GM12873 (cell line): ENCODE measurements at regions not wholly inside any gene's neighbourhood (a gene's known extent, or its start where the extent isn't known, plus 50 kb on each side); places are given as distances from the start of the nearest gene placed in this dataset.

Experiments used
- TF ChIP-seq, protein P1 (sequence below): IDR thresholded peaks from 2 replicates; pipeline ENCODE4 v1.5.1; 2012; ENCODE audit warnings: low read depth, mild to moderate bottlenecking, moderate library complexity, low read length, control low read depth; ENCODE audit not compliant: insufficient read depth; ENCODE audit errors: missing control alignments

DNA sequence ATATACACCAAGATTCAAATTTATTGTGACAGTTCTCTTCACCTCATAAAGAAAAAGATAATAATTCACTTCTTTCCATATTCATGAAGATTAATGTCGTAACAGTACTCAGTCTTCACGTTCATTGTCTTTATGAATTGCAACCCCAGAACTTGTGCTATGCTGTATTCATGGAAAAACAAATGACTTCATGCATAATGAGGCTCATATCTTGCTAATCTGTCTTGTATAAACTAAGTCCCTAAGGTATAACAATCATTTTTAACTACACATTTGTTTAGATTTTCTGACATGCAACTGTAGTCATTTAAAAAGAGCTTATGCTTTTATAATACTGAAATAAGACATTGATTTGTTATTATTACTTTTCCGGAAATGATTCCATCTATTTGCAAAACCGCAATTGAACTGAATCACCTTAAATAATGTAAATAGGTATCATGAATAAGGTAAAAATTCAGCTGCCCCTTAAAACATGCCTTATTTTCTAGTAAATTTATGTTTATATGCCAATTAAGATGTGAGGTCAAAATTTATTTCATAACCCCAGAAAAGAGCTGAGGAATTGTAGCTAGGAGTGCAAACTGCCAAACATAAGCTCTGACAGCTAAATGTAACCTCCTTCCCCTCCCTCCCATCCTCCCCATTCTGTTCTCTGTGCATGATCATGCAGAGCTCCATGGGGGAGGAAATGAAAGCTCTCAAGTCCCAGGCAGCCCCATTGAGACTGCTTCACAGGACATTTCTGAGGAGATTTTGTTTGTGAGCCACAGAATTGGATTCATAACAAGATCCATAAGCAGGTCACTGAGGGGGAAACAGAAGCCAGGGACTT lies 301.6 kb downstream of the ATP23 start:
- TF ChIP-seq, protein P1, sequence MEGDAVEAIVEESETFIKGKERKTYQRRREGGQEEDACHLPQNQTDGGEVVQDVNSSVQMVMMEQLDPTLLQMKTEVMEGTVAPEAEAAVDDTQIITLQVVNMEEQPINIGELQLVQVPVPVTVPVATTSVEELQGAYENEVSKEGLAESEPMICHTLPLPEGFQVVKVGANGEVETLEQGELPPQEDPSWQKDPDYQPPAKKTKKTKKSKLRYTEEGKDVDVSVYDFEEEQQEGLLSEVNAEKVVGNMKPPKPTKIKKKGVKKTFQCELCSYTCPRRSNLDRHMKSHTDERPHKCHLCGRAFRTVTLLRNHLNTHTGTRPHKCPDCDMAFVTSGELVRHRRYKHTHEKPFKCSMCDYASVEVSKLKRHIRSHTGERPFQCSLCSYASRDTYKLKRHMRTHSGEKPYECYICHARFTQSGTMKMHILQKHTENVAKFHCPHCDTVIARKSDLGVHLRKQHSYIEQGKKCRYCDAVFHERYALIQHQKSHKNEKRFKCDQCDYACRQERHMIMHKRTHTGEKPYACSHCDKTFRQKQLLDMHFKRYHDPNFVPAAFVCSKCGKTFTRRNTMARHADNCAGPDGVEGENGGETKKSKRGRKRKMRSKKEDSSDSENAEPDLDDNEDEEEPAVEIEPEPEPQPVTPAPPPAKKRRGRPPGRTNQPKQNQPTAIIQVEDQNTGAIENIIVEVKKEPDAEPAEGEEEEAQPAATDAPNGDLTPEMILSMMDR = no peak

DNA sequence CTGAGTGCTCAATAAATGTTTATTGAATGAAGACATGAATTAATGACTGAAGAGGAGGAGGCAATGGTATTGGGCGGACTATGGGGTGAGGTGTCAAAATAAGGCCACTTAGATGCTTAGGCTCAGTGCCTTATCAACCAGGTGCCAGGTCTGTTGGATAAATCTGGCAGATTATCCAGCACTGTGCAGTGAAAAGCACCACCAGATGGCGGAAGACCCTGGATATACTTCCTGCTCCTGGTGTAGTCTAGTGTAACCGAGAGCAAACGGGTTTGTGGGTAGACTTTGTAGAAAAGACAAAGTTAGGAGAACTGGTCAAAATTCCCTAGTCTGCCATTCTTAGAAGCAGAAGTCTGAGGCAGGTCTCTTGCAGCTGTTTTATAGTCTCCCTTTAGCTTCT lies 306.3 kb downstream of the ATP23 start:
- TF ChIP-seq, protein P1 = no peak

DNA sequence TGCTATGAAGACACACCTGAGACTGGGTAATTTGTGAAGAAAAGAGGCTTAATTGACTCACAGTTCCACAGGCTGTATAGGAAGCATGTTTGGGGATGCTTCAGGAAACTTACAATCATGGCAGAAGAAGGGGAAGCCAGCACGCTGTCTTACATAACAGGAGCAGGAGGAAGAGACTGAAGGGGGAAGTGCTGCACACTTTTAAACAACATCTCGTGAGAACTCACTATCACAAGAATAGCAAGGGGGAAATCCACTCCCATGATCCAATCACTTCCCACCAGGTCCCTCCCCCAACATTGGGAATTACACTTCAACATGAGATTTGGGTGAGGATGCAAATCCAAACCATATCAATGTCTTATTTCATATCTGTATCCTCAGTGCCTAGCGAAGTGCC lies 307.2 kb downstream of the ATP23 start:
- TF ChIP-seq, protein P1 = no peak

DNA sequence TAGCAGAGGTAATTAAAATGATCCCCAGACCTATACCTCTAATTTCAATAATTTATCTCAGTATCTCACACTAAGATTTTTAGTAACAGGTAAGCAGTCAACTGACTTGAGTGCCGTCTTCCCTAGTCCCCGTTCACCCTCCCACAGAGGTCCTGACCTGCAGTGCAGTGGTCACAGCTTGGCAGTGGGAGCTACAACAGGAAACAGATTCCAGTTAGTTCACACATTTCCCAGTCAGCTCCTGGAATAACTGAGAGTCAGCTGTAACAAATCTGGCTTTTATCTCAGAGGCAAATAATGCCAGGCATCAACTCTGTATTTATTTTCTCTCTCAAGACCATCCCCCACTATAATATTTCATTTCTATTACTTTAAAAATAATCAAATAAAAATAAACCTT lies 308.2 kb downstream of the ATP23 start:
- TF ChIP-seq, protein P1 = no peak

DNA sequence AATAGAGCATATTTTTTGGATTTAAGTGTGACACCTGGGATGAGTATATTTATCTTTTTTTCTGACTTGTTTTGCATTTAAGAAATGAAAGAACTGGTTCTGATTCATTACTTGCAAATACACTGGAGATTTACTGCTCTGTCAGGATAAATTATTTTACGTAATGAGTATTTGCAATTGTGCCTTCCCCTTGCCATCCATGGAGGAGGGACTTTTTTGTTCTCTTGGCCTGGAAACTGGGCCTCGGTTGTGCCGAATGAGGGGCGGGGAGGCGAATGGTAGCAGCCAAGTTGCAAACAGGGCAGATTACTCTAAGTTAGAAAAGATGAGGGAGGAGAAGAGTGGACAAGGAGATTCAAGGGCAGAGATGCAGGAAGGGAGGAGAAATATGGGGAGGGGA lies 308.7 kb downstream of the ATP23 start:
- TF ChIP-seq, protein P1 = no peak

DNA sequence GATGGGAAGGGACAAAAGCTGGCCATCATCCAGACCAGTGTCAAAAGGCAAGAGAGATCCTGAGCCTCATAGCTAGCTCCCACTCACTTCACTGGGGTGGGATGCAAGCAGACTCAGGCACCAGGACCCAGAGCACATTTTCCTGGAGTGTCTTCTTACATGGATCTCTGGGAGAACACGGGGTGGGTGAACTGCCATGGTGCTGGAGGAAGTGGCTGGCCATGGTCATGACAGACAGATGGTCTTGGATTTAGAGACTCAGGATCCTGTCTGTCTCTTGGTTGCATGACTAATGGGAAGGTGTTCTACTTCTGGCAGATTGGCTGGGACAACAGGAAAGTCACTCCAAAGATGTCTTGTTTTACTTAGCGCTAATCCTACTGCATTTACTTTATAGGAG lies 311.5 kb downstream of the ATP23 start:
- TF ChIP-seq, protein P1 = no peak

DNA sequence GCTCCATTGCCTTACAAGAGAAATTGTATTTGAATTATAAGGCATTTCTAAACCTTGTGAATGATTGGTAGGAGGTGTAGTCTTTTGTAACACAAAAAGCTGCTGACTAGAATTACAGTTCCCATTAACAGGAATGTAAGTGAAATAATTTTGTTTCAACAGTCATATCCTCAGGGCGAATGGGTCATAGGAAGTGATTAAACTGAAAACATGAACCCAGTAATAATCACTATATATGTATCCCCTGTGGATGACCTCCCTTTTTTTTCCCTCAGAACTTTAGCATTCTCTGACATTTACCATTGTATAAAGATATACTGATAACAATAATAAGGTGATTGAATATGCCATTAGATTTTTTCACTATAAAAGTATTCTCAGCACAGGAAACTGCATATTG lies 312.3 kb downstream of the ATP23 start:
- TF ChIP-seq, protein P1 = no peak
